HEK293T (cell line): ENCODE measurements at regions not wholly inside any gene's neighbourhood (a gene's known extent, or its start where the extent isn't known, plus 50 kb on each side); places are given as distances from the start of the nearest gene placed in this dataset.

Source experiments
- CTCF ChIA-PET: fragments of 350-600 bp; formaldehyde crosslinking; extraction: SDS; loops from one replicate; lab custom pipeline; 2021; ENCODE audit warnings: antibody characterized with exemption, inconsistent platforms; lab: Yijun Ruan, JAX
- POLR2A ChIA-PET: fragments of 350-600 bp; formaldehyde crosslinking; extraction: SDS; loops from one replicate; lab custom pipeline; 2020; ENCODE audit warnings: antibody characterized with exemption, inconsistent platforms; lab: Yijun Ruan, JAX
- DNase-seq: peaks from one replicate; pipeline ENCODE4 v3.0.0; 2012; ENCODE audit warnings: mixed read lengths; ENCODE audit errors: extremely low spot score
- ARNT ChIP-seq: fragments of 450-650 bp; IDR thresholded peaks from 2 replicates; pipeline ENCODE4 v1.6.1; 2017; ENCODE audit warnings: mild to moderate bottlenecking
- BHLHE40 ChIP-seq: fragments of 450-650 bp; IDR thresholded peaks from 2 replicates; pipeline ENCODE4 v1.6.1; 2016; ENCODE audit warnings: mild to moderate bottlenecking, moderate library complexity, borderline replicate concordance
- CTBP1 ChIP-seq: fragments of 450-650 bp; IDR thresholded peaks from 2 replicates; pipeline ENCODE4 v1.6.1; 2016; ENCODE audit warnings: borderline replicate concordance
- ELF4 ChIP-seq: fragments of 450-650 bp; IDR thresholded peaks from 2 replicates; pipeline ENCODE4 v1.6.1; 2017; ENCODE audit warnings: antibody characterized with exemption
- FOXA1 ChIP-seq: fragments of 450-650 bp; IDR thresholded peaks from 2 replicates; pipeline ENCODE4 v1.6.1; 2016; ENCODE audit warnings: mild to moderate bottlenecking
- FOXK2 ChIP-seq: fragments of 450-650 bp; IDR thresholded peaks from 2 replicates; pipeline ENCODE4 v1.6.1; 2016; ENCODE audit warnings: mild to moderate bottlenecking
- FOXM1 ChIP-seq: fragments of 450-650 bp; IDR thresholded peaks from 2 replicates; pipeline ENCODE4 v1.6.1; 2017; ENCODE audit warnings: mild to moderate bottlenecking, borderline replicate concordance
- HDGF ChIP-seq: fragments of 450-650 bp; IDR thresholded peaks from 2 replicates; pipeline ENCODE4 v1.6.1; 2017; ENCODE audit warnings: antibody characterized with exemption, borderline replicate concordance
- L3MBTL2 ChIP-seq: fragments of 450-650 bp; conservative IDR thresholded peaks from 2 replicates; pipeline ENCODE4 v1.6.1; 2016; ENCODE audit warnings: mild to moderate bottlenecking
- LEF1 ChIP-seq: fragments of 450-650 bp; IDR thresholded peaks from 2 replicates; pipeline ENCODE4 v1.6.1; 2017; ENCODE audit warnings: mild to moderate bottlenecking, borderline replicate concordance
- NFRKB ChIP-seq: fragments of 450-650 bp; IDR thresholded peaks from 2 replicates; pipeline ENCODE4 v1.6.1; 2016; ENCODE audit warnings: mild to moderate bottlenecking, moderate library complexity
- PKNOX1 ChIP-seq: fragments of 450-650 bp; IDR thresholded peaks from 2 replicates; pipeline ENCODE4 v1.6.1; 2016
- SP1 ChIP-seq: fragments of 450-650 bp; IDR thresholded peaks from 2 replicates; pipeline ENCODE4 v1.6.1; 2017
- SUZ12 ChIP-seq: fragments of 450-650 bp; IDR thresholded peaks from 2 replicates; pipeline ENCODE4 v1.6.1; 2016; ENCODE audit warnings: mild to moderate bottlenecking
- TARDBP ChIP-seq: fragments of 450-650 bp; IDR thresholded peaks from 2 replicates; pipeline ENCODE4 v1.6.1; 2016
- ZNF384 ChIP-seq: fragments of 450-650 bp; IDR thresholded peaks from 2 replicates; pipeline ENCODE4 v1.6.1; 2016

GRCh38 chr3:115381573-115381912 is 234.5 kb upstream of the ZBTB20 start:
- CTCF ChIA-PET: no interaction called here
- DNase-seq: no peak
- TF ChIP-seq HDGF (no peak), L3MBTL2 (no peak), TARDBP (no peak), SUZ12 (no peak), ELF4 (no peak), FOXK2 (no peak), ARNT (no peak), FOXA1 (no peak), FOXM1 (no peak), ZNF384 (no peak)
- POLR2A ChIA-PET: no interaction called here

- TF ChIP-seq FOXK2 (no peak), ZNF384 (no peak), HDGF (no peak), ELF4 (no peak), NFRKB (no peak), CTBP1 (no peak), BHLHE40 (no peak), PKNOX1 (no peak), SP1 (no peak), ARNT (no peak), TARDBP (no peak), L3MBTL2 (no peak), FOXA1 (no peak), SUZ12 (no peak), LEF1 (no peak), FOXM1 (no peak)
- ChIA-PET CTCF (no interaction called here), POLR2A (no interaction called here)
- DNase-seq: no peak
Observed at GRCh38 chr3:115381931-115382330, 234.8 kb upstream of the ZBTB20 start.

GRCh38 chr3:115384381-115384780 is 237.3 kb upstream of the ZBTB20 start:
- CTCF ChIA-PET: no interaction called here
- TF ChIP-seq ELF4: no peak
- no peak for TF ChIP-seq ZNF384
- no peak for TF ChIP-seq FOXM1
- TF ChIP-seq L3MBTL2: no peak
- TF ChIP-seq LEF1: no peak
- TF ChIP-seq FOXK2: no peak
- no peak for TF ChIP-seq SP1
- no peak for TF ChIP-seq NFRKB
- TF ChIP-seq ARNT: no peak
- no peak for TF ChIP-seq TARDBP
- TF ChIP-seq SUZ12: no peak
- TF ChIP-seq HDGF: no peak
- no peak for TF ChIP-seq FOXA1
- TF ChIP-seq CTBP1: no peak
- no peak for TF ChIP-seq BHLHE40
- no peak for TF ChIP-seq PKNOX1

GRCh38 chr3:115385774-115386730 is 237.3 kb upstream of the GAP43 start:
- DNase-seq: no peak
- TF ChIP-seq PKNOX1: no peak
- TF ChIP-seq L3MBTL2: no peak
- TF ChIP-seq FOXM1: no peak
- no peak for TF ChIP-seq FOXA1
- TF ChIP-seq CTBP1: no peak
- no peak for TF ChIP-seq SUZ12
- TF ChIP-seq ELF4: no peak
- no peak for TF ChIP-seq HDGF
- no peak for TF ChIP-seq TARDBP
- no peak for TF ChIP-seq LEF1
- TF ChIP-seq ZNF384: no peak
- no peak for TF ChIP-seq NFRKB
- TF ChIP-seq FOXK2: no peak
- TF ChIP-seq ARNT: no peak
- TF ChIP-seq BHLHE40: no peak
- no peak for TF ChIP-seq SP1
- POLR2A ChIA-PET: no interaction called here
- CTCF ChIA-PET: interaction anchor here (0.6 kb wide), 1 partner anchor 176 kb away, joined by 3 read pairs; no protein-coding TSS in a partner anchor

More at GRCh38 chr3:115384381-115384780, 237.3 kb upstream of the ZBTB20 start:
- POLR2A ChIA-PET: no interaction called here
- DNase-seq: no peak

- TF ChIP-seq SUZ12: no peak
- TF ChIP-seq FOXK2: no peak
- TF ChIP-seq ARNT: no peak
- no peak for TF ChIP-seq FOXM1
- no peak for TF ChIP-seq BHLHE40
- TF ChIP-seq PKNOX1: no peak
- no peak for TF ChIP-seq HDGF
- TF ChIP-seq TARDBP: no peak
- no peak for TF ChIP-seq LEF1
- TF ChIP-seq NFRKB: no peak
- TF ChIP-seq ZNF384: no peak
- TF ChIP-seq ELF4: no peak
- ChIA-PET POLR2A (no interaction called here), CTCF (no interaction called here)
- no peak for DNase-seq
Observed at GRCh38 chr3:115388166-115388565, 235.1 kb upstream of the GAP43 start.
